Hepatocyte (in vitro differentiated cells): ENCODE measurements at regions not wholly inside any gene's neighbourhood (a gene's known extent, or its start where the extent isn't known, plus 50 kb on each side); places are given as distances from the start of the nearest gene placed in this dataset.

ENCODE experiments used
- CTCF ChIP-seq: fragments of 200-600 bp; sonication (generic); IDR thresholded peaks from 2 replicates; pipeline ENCODE4 v1.5.1; 2016; ENCODE audit warnings: antibody characterized with exemption, mild to moderate bottlenecking; ENCODE audit not compliant: poor library complexity
- EZH2 ChIP-seq: fragments of 200-600 bp; sonication (generic); IDR thresholded peaks from 2 replicates; pipeline ENCODE4 v1.6.1; 2016; ENCODE audit warnings: antibody characterized with exemption, mild to moderate bottlenecking, borderline replicate concordance
- EZH2phosphoT487 ChIP-seq: fragments of 200-600 bp; sonication (generic); IDR thresholded peaks from one replicate; pipeline ENCODE4 v1.6.1; 2018; ENCODE audit warnings: antibody characterized with exemption, mild to moderate bottlenecking, low read depth, moderate library complexity; ENCODE audit not compliant: unreplicated experiment, severe bottlenecking

GRCh38 chr2:122163617-122164016, 408.2 kb downstream of the TSN start:
- TF ChIP-seq EZH2 (no peak), CTCF (no peak), EZH2phosphoT487 (no peak)
